ENCODE measurements at regions not wholly inside any gene's neighbourhood (a gene's known extent, or its start where the extent isn't known, plus 50 kb on each side); places are given as distances from the start of the nearest gene placed in this dataset.

DNA sequence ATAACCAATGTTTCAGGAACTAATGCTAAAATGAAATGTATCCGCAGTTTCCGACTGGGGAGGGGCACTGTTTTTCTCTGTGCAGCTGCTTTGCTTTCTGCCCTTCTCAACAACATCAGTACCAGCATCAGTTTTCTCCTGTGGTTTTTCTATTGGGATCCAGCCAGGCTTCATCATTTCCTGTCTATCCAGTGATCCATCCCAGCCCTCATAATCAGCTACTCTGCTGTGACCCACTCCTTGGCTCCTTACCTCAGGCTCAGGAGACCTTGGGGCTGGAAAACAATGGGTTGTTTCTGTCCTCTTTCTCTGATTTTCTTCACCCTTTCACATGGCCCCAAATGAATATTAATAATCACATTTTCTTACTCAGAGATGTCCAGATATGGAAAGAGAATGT lies 222.2 kb upstream of the DKK2 start:
- no peak overlapping the region for H3K4me3 ChIP-seq (ENCODE audit: low read depth, low read length)
- H2AFZ ChIP-seq = no peak overlapping the region
- no peaks in the 10 kb centered on the region for H3K4me1 ChIP-seq
- no peak overlapping the region for H3K9ac ChIP-seq
- TF ChIP-seq, protein P1, sequence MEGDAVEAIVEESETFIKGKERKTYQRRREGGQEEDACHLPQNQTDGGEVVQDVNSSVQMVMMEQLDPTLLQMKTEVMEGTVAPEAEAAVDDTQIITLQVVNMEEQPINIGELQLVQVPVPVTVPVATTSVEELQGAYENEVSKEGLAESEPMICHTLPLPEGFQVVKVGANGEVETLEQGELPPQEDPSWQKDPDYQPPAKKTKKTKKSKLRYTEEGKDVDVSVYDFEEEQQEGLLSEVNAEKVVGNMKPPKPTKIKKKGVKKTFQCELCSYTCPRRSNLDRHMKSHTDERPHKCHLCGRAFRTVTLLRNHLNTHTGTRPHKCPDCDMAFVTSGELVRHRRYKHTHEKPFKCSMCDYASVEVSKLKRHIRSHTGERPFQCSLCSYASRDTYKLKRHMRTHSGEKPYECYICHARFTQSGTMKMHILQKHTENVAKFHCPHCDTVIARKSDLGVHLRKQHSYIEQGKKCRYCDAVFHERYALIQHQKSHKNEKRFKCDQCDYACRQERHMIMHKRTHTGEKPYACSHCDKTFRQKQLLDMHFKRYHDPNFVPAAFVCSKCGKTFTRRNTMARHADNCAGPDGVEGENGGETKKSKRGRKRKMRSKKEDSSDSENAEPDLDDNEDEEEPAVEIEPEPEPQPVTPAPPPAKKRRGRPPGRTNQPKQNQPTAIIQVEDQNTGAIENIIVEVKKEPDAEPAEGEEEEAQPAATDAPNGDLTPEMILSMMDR (IDR thresholded peaks at IDR 0.05) = no peak
- H3K27ac ChIP-seq = no peak overlapping the region
- no peaks in the 10 kb centered on the region for H3K36me3 ChIP-seq (ENCODE audit: control insufficient read depth, insufficient read depth, low read length)
- no peaks in the 10 kb centered on the region for H3K79me2 ChIP-seq
- H3K9me3 ChIP-seq (ENCODE audit: control insufficient read depth, low read length) = no peaks in the 10 kb centered on the region
- no peaks in the 10 kb centered on the region for H3K27me3 ChIP-seq (ENCODE audit: control insufficient read depth, insufficient read depth, low read length)
- H3K4me2 ChIP-seq (ENCODE audit: low read length) = no peak overlapping the region

DNA sequence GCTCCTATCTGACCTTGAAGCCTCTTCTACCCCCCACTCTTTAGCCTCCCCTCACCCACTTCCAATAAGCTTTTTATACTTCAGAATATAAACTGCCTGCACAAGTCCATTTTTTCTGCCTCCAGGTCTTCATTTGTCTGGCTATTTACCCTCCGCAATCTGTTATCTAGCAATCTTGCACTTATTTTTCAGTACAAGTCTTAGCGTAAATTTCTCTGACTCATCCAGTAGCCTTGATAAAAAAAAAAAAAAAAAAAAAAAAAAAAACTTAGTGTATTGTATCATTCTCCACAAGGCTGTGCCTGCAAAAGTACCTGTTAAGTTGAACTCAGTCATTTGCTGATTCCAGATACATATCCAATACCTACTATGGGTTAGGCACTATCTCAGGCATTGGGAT lies 219.5 kb upstream of the DKK2 start:
- Histone ChIP-seq H3K4me1 (no peaks in the 10 kb centered on the region), H3K36me3 (ENCODE audit: control insufficient read depth, insufficient read depth, low read length) (no peaks in the 10 kb centered on the region), H3K9me3 (ENCODE audit: control insufficient read depth, low read length) (no peaks in the 10 kb centered on the region), H3K4me2 (ENCODE audit: low read length) (no peak overlapping the region), H3K27ac (no peak overlapping the region), H3K79me2 (no peaks in the 10 kb centered on the region), H3K4me3 (ENCODE audit: low read depth, low read length) (no peak overlapping the region), H3K27me3 (ENCODE audit: control insufficient read depth, insufficient read depth, low read length) (no peaks in the 10 kb centered on the region), H3K9ac (no peak overlapping the region), H2AFZ (no peak overlapping the region)
- TF ChIP-seq, protein P1 (IDR thresholded peaks at IDR 0.05) = no peak

DNA sequence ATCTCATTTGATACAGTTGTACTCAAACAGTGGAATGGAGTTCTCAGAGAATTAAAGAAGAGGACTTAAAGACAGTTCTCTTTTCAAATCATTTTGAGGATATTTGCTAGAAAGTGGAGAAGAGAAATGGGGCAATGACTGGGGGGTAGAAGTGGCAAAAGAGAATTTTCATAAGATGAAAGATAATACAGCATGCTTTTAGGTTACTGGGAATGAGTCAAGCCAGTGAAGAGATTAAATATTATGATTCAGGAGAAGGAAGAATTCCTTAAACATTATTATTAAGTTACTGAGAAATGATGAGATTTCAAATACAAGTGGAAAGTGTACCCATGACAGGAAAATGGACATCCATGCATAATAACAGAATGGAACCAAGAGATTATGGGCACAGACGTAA lies 219.0 kb upstream of the DKK2 start:
- H2AFZ ChIP-seq = no peak overlapping the region
- no peaks in the 10 kb centered on the region for H3K79me2 ChIP-seq
- H3K27me3 ChIP-seq (ENCODE audit: control insufficient read depth, insufficient read depth, low read length) = no peaks in the 10 kb centered on the region
- no peaks in the 10 kb centered on the region for H3K4me1 ChIP-seq
- H3K4me2 ChIP-seq (ENCODE audit: low read length) = no peak overlapping the region
- TF ChIP-seq, protein P1 (IDR thresholded peaks at IDR 0.05) = no peak
- no peaks in the 10 kb centered on the region for H3K9me3 ChIP-seq (ENCODE audit: control insufficient read depth, low read length)
- no peak overlapping the region for H3K27ac ChIP-seq
- no peak overlapping the region for H3K9ac ChIP-seq
- no peak overlapping the region for H3K4me3 ChIP-seq (ENCODE audit: low read depth, low read length)
- no peaks in the 10 kb centered on the region for H3K36me3 ChIP-seq (ENCODE audit: control insufficient read depth, insufficient read depth, low read length)

DNA sequence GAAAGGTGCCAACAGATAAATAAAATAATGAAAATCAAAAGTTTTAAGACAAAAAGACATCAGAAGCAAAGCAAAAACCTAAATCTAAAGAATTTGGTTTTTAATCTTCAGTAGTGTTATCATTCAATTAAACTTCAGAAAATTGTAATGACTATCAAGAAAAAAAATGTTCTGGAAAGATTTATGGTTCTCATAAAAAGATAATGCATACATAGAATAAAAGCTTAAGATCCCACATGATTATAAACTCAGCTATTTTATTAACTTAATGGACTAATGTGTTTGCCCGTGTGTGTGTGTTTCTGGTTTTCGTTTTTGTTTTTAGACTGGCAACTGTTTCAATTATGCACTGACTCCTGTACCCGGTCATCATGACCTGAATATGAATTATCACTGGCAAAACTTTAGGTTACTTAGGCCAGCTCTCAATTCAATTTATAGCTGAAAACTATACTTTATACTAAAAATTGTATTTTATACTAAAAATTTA lies 217.5 kb upstream of the DKK2 start:
- no peaks in the 10 kb centered on the region for H3K27me3 ChIP-seq (ENCODE audit: control insufficient read depth, insufficient read depth, low read length)
- TF ChIP-seq, protein P1 (IDR thresholded peaks at IDR 0.05) = no peak
- no peak overlapping the region for H3K9ac ChIP-seq
- H3K4me2 ChIP-seq (ENCODE audit: low read length) = no peak overlapping the region
- no peaks in the 10 kb centered on the region for H3K9me3 ChIP-seq (ENCODE audit: control insufficient read depth, low read length)
- H3K27ac ChIP-seq = no peak overlapping the region
- H3K4me1 ChIP-seq = no peaks in the 10 kb centered on the region
- H3K79me2 ChIP-seq = no peaks in the 10 kb centered on the region
- H2AFZ ChIP-seq = no peak overlapping the region
- no peaks in the 10 kb centered on the region for H3K36me3 ChIP-seq (ENCODE audit: control insufficient read depth, insufficient read depth, low read length)
- no peak overlapping the region for H3K4me3 ChIP-seq (ENCODE audit: low read depth, low read length)

DNA sequence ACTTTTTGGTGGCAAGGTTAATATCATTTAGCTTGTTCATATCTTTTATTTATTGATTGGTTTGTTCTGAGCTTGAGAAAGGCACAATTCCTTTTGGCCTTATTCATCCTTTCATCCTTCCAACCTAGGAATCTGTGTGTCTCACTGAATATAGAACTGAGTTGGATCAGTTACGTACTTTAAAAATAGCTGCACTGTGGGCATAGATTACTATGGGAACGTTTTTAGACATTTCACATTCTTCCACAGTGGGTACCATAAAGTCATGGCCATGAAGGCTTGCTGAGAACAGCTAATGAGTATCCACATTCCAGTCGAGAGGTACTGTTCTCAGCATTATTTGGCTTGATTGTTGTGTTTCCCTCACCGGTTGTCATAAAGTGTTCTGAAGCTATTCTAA lies 217.0 kb upstream of the DKK2 start:
- Histone ChIP-seq H3K9me3 (ENCODE audit: control insufficient read depth, low read length) (no peaks in the 10 kb centered on the region), H3K4me2 (ENCODE audit: low read length) (no peak overlapping the region), H3K9ac (no peak overlapping the region), H3K27ac (no peak overlapping the region), H3K36me3 (ENCODE audit: control insufficient read depth, insufficient read depth, low read length) (no peaks in the 10 kb centered on the region), H3K27me3 (ENCODE audit: control insufficient read depth, insufficient read depth, low read length) (no peaks in the 10 kb centered on the region), H3K4me3 (ENCODE audit: low read depth, low read length) (no peak overlapping the region), H2AFZ (no peak overlapping the region), H3K4me1 (no peaks in the 10 kb centered on the region), H3K79me2 (no peaks in the 10 kb centered on the region)
- TF ChIP-seq, protein P1 (IDR thresholded peaks at IDR 0.05) = no peak

All from parathyroid adenoma (tissue), 2 donors.